NOMO-1 (cell line): ENCODE measurements at regions not wholly inside any gene's neighbourhood (a gene's known extent, or its start where the extent isn't known, plus 50 kb on each side); places are given as distances from the start of the nearest gene placed in this dataset.

Experiments used
- DNase-seq, 2 experiments: peaks; one replicate each; lab custom pipeline; 2025; ENCODE audit not compliant: unreplicated experiment in 2 of 2; lab: John Stamatoyannopoulos, UW

GRCh38 chr2:122003196-122003940 is 247.9 kb downstream of the TSN start:
- DNase-seq, result no peak

- DNase-seq, result no peak
Measured at GRCh38 chr2:122007126-122007525, 251.7 kb downstream of the TSN start.

- DNase-seq, result no peak
Measured at GRCh38 chr2:122007577-122007976, 252.1 kb downstream of the TSN start.

GRCh38 chr2:122009561-122009960 is 254.1 kb downstream of the TSN start:
- DNase-seq, result no peak

GRCh38 chr2:122011493-122012270 is 256.2 kb downstream of the TSN start:
- no peak for DNase-seq

- no peak for DNase-seq
Measured at GRCh38 chr2:122018736-122019135, 263.3 kb downstream of the TSN start.

GRCh38 chr2:122019724-122020123 is 264.3 kb downstream of the TSN start:
- DNase-seq, result no peak

- no peak for DNase-seq
Measured at GRCh38 chr2:122020377-122020776, 264.9 kb downstream of the TSN start.

GRCh38 chr2:122021941-122022340 is 266.5 kb downstream of the TSN start:
- DNase-seq, result no peak

- no peak for DNase-seq
Measured at GRCh38 chr2:122022531-122022930, 267.1 kb downstream of the TSN start.

GRCh38 chr2:122023059-122023864 is 267.8 kb downstream of the TSN start:
- no peak for DNase-seq

GRCh38 chr2:122027510-122028217 is 272.2 kb downstream of the TSN start:
- DNase-seq, result no peak

- DNase-seq, result no peak
Measured at GRCh38 chr2:122028371-122029100, 273.1 kb downstream of the TSN start.

GRCh38 chr2:122029456-122029855 is 274.0 kb downstream of the TSN start:
- DNase-seq, result no peak

- DNase-seq, result no peak
Measured at GRCh38 chr2:122029945-122030344, 274.5 kb downstream of the TSN start.

GRCh38 chr2:122031544-122032263 is 276.3 kb downstream of the TSN start:
- DNase-seq, result no peak

- no peak for DNase-seq
Measured at GRCh38 chr2:122032264-122032645, 276.8 kb downstream of the TSN start.

GRCh38 chr2:122033778-122034177 is 278.3 kb downstream of the TSN start:
- DNase-seq, result no peak

GRCh38 chr2:122034344-122034743 is 278.9 kb downstream of the TSN start:
- DNase-seq, result no peak
